ENCODE measurements at regions not wholly inside any gene's neighbourhood (a gene's known extent, or its start where the extent isn't known, plus 50 kb on each side); places are given as distances from the start of the nearest gene placed in this dataset.

DNA sequence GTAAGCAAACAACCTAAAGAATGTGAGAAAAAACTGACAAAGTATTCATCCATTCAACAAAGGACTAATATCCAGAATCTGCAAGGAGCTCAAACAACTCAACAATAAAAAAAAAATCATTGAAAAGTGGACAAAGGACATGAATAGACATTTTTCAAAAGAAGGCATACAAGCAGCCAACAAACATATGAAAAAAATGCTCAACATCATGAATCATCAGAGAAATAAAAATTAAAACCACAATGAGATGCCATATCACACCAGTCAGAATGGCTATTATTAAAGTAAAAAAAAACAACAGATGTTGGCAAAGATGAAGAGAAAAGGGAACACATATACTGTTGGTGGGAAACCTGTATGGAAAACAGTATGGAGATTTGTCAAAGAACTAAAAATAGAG lies 120.7 kb upstream of the ADGRL3 start:
- TF ChIP-seq, protein P1, sequence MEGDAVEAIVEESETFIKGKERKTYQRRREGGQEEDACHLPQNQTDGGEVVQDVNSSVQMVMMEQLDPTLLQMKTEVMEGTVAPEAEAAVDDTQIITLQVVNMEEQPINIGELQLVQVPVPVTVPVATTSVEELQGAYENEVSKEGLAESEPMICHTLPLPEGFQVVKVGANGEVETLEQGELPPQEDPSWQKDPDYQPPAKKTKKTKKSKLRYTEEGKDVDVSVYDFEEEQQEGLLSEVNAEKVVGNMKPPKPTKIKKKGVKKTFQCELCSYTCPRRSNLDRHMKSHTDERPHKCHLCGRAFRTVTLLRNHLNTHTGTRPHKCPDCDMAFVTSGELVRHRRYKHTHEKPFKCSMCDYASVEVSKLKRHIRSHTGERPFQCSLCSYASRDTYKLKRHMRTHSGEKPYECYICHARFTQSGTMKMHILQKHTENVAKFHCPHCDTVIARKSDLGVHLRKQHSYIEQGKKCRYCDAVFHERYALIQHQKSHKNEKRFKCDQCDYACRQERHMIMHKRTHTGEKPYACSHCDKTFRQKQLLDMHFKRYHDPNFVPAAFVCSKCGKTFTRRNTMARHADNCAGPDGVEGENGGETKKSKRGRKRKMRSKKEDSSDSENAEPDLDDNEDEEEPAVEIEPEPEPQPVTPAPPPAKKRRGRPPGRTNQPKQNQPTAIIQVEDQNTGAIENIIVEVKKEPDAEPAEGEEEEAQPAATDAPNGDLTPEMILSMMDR (IDR thresholded peaks at IDR 0.05): no peak

DNA sequence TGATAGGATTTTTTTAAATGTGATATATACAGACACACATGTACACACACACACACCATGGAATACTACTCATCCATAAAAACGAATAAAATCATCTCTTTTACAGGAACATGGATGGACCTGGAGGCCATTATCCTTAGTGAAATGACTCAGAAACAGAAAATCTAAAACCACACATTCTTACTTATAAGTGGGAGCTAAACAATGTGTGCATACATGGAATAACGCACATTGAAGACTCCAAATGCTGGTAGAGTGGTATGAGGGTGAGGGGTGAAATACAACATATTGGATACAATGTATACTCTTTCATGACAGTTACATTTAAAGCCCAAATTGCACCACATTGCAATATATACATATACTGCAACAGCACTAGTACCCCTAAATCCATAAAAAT lies 120.2 kb upstream of the ADGRL3 start:
- TF ChIP-seq, protein P1 (IDR thresholded peaks at IDR 0.05): no peak

DNA sequence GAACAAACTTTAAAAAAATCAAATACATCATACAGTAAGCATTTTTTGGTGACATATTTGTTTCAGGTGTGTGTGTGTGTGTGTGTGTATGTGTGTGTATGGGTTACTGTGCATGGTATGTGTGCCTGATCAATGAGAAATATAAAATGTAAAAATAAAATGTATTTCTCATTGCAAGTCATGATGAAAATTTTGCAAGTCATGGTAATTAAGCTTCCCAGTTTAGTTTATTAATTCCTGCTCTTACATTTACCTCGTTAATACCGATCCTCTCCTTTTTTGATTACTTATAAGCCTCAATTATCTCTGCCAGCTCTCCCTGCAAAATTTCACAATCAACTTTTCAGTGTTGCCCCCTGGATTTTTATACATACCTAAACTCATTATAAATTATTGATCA lies 114.6 kb upstream of the ADGRL3 start:
- TF ChIP-seq, protein P1 (IDR thresholded peaks at IDR 0.05): no peak

DNA sequence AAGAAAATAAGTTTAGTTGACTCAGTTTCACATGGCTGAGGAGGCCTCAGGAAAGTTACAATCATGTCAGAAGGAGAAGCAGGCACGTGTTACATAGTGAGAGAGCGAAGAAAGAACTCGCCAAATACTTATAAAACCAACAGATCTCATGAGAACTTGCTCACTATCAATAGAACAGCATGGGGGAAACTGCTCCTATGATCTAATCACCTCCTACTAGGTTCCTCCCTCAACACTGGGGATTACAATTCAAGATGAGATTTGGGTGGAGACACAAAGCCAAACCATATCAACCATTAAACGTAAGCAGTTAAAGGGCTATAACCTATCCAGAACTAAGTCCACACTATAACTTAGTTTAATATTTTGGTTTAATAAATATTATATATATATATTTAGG lies 113.8 kb upstream of the ADGRL3 start:
- TF ChIP-seq, protein P1 (IDR thresholded peaks at IDR 0.05): no peak

DNA sequence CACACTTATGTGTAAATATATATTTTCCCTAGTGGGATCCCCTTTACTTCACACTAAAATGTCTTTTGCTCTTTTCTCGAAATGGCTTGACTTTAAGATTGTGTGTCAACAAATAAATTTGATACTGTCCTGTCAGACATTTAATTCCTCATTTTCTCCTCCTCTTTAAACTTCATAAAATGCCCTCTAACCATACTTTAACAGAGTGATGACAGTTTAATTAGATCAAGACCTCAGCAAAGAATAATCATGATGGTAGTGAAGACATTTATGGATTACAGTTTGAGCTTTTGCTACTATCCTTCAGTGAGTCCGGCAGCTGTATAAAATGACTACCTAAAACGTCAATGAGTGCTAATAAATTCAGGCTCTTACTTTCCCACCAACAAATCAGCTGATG lies 113.1 kb upstream of the ADGRL3 start:
- TF ChIP-seq, protein P1 (IDR thresholded peaks at IDR 0.05): no peak

DNA sequence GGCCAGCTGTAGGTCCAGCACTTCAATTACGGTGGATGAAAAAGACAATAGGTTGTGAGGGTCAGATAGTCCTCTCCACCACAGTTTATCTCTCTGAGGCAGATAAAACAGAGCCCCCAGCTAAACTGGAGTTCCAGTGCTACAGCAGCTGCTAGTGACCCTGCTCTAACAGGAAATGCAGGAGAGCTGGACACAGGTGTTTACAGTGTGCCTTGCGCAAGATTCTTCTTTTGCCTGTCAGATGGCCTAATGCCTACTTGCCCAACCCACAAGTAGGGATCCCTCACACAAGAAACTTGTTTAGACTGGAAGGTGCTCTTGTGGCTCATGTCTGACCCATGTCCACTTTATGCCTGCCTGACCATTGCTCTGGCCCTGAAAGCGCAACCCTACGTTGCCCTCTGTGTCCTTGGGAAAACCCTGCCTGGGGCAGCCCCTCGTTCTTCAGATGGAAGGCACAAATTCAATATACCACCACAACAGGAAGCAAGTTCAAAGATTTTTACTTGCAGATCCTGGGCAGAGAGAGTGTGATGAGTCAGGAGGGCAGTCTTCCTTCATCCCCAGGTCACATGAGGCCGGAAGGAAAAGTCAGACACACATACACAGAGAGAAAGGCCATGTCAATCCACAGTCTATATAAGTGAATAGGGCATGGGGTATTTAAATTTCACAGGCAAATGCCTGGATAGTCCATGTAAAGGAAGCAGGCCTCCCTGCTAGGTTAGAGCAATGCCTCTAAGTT lies 105.1 kb upstream of the ADGRL3 start:
- TF ChIP-seq, protein P1 (IDR thresholded peaks at IDR 0.05): no peak

DNA sequence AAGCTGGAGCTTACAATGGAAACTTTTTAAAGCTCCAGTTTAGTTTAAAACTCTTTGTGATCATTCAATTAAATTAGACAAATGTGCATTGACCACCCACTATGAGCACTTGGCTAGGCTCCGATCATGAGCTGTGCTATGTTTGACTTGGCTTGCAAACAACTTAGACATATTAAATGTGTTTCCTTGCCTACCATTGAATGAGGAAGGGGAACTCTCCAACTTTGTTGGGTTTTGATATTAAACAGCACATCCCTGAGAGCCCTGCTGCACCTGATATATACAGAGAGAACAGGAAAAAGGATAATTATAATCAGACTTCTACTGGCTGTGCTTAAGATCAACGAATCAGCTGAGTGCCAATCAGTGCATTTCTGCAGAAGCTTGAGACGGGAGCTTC lies 71.4 kb upstream of the ADGRL3 start:
- TF ChIP-seq, protein P1 (IDR thresholded peaks at IDR 0.05): no peak

DNA sequence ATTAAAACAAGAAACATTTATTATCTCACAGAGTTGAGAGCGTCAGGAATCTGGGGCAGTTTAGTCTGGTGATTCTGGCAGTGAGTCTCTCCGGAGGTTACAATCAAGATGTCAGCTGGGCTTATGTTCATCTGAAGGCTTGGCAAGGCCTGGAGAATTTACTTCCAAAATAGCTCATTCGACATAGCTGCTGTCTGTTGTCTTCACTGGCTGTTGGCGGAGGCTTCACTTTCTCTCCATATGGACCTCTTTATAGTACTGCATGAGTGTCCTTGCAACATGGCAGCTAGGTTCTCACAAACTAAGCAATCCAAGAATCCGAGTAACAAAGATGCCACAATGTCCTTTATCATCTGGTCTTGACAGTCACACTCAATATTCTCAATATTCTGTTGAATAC lies 70.2 kb upstream of the ADGRL3 start:
- TF ChIP-seq, protein P1 (IDR thresholded peaks at IDR 0.05): no peak
